ENCODE measurements at regions not wholly inside any gene's neighbourhood (a gene's known extent, or its start where the extent isn't known, plus 50 kb on each side); places are given as distances from the start of the nearest gene placed in this dataset.

- Histone ChIP-seq H3K27me3 (replicated peaks in 1 of 4; ENCODE audit: control extremely low read depth in 1 of 4, control insufficient read depth in 3 of 4, insufficient read depth in 4 of 4, low read length in 3 of 4) (no peaks in the 10 kb centered on the region), H3K36me3 (replicated peaks in 1 of 2; ENCODE audit: control extremely low read depth in 1 of 2, control insufficient read depth in 1 of 2, extremely low read depth in 1 of 2, insufficient read depth in 2 of 2, low read length in 1 of 2) (no peaks in the 10 kb centered on the region), H3K4me2 (replicated peaks; ENCODE audit: low read depth, low read length, poor library complexity, severe bottlenecking) (no peak overlapping the region), H3K4me3 (ENCODE audit: control extremely low read depth in 1 of 5, extremely low read depth in 1 of 5, insufficient read depth in 1 of 5, low read depth in 2 of 5, low read length in 4 of 5) (no peak overlapping the region), H2AFZ (ENCODE audit: insufficient read depth, low read depth, low read length, poor library complexity, severe bottlenecking) (no peak overlapping the region), H3K27ac (ENCODE audit: low read length in 2 of 2) (no peak overlapping the region), H4K20me1 (ENCODE audit: control insufficient read depth, insufficient read depth, low read length, poor library complexity, severe bottlenecking) (no peaks in the 10 kb centered on the region), H3K79me2 (ENCODE audit: control insufficient read depth, insufficient read depth, low read length) (no peaks in the 10 kb centered on the region), H3K4me1 (ENCODE audit: control insufficient read depth in 2 of 2, insufficient read depth in 2 of 2, low read length in 2 of 2) (no peaks in the 10 kb centered on the region), H3K9ac (ENCODE audit: low read length) (no peak overlapping the region), H3K9me3 (ENCODE audit: control extremely low read depth in 1 of 3, control insufficient read depth in 2 of 3, insufficient read depth in 1 of 3, low read length in 2 of 3) (peaks cover 0 to 2% (median 0%) of the 10 kb centered on the region in 3 donors)
- H3K27me3 Mint-ChIP-seq, result no peaks in the 10 kb centered on the region
- 94% methylated on average over 3 of the region's 3 CpGs for WGBS (ENCODE audit: insufficient coverage)
- H3K4me3 Mint-ChIP-seq, result no peak overlapping the region
- DNase-seq (no peak), ATAC-seq (ENCODE audit: low read depth) (no peak)
- intact Hi-C loops (cut with micrococcal nuclease), result no loop called here
- ChIA-PET CTCF (no interaction called here), POLR2A (no interaction called here)
- no peak overlapping the region for H3K27ac Mint-ChIP-seq
- TF ChIP-seq EZH2 (IDR thresholded peaks at IDR 0.05; ENCODE audit: borderline replicate concordance, insufficient read depth, low read depth, low read length, poor library complexity, severe bottlenecking) (no peak), CTCF (IDR thresholded peaks at IDR 0.05) (no peak)
- H3K9me3 Mint-ChIP-seq (ENCODE audit: insufficient read depth), result peaks cover 5% of the 10 kb centered on the region
- H3K4me1 Mint-ChIP-seq, result no peaks in the 10 kb centered on the region
Measured at GRCh38 chr4:126742048-126742447, 890.7 kb upstream of the INTU start.

DNA sequence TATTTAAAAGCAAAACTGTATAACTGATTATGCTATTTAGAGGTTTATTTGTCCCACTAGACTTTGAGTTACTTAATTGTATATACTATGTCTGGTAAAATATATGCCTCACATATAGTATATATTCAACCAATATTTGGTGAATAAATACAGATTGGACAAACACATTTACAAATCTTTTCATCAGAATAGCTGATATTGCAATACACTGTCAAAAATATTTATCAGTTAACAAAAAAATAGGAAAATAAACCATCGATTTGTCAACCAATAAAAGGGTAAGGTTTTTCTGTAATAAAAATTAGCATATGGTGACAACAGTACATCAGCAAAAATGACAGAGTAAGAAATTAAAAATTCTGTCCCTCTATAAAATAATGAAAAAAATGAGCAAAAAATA lies 889.9 kb upstream of the INTU start:
- Mint-ChIP-seq H3K27me3 (no peaks in the 10 kb centered on the region), H3K9me3 (ENCODE audit: insufficient read depth) (peaks cover 3% of the 10 kb centered on the region), H3K27ac (no peak overlapping the region), H3K4me3 (no peak overlapping the region), H3K4me1 (no peaks in the 10 kb centered on the region)
- no peak overlapping the region for H3K4me3 ChIP-seq (ENCODE audit: control extremely low read depth in 1 of 5, extremely low read depth in 1 of 5, insufficient read depth in 1 of 5, low read depth in 2 of 5, low read length in 4 of 5)
- H2AFZ ChIP-seq (ENCODE audit: insufficient read depth, low read depth, low read length, poor library complexity, severe bottlenecking), result no peak overlapping the region
- no peak overlapping the region for H3K27ac ChIP-seq (ENCODE audit: low read length in 2 of 2)
- POLR2A ChIA-PET, result no interaction called here
- intact Hi-C loops (cut with micrococcal nuclease), result no loop called here
- H3K9me3 ChIP-seq (ENCODE audit: control extremely low read depth in 1 of 3, control insufficient read depth in 2 of 3, insufficient read depth in 1 of 3, low read length in 2 of 3), result peaks cover 0 to 2% (median 0%) of the 10 kb centered on the region in 3 donors
- H4K20me1 ChIP-seq (ENCODE audit: control insufficient read depth, insufficient read depth, low read length, poor library complexity, severe bottlenecking), result no peaks in the 10 kb centered on the region
- H3K27me3 ChIP-seq (replicated peaks in 1 of 4; ENCODE audit: control extremely low read depth in 1 of 4, control insufficient read depth in 3 of 4, insufficient read depth in 4 of 4, low read length in 3 of 4), result no peaks in the 10 kb centered on the region
- no peak for ATAC-seq (ENCODE audit: low read depth)
- H3K4me2 ChIP-seq (replicated peaks; ENCODE audit: low read depth, low read length, poor library complexity, severe bottlenecking), result no peak overlapping the region
- TF ChIP-seq EZH2 (IDR thresholded peaks at IDR 0.05; ENCODE audit: borderline replicate concordance, insufficient read depth, low read depth, low read length, poor library complexity, severe bottlenecking) (no peak), CTCF (IDR thresholded peaks at IDR 0.05) (no peak)
- CTCF ChIA-PET, result no interaction called here
- H3K79me2 ChIP-seq (ENCODE audit: control insufficient read depth, insufficient read depth, low read length), result no peaks in the 10 kb centered on the region
- no peaks in the 10 kb centered on the region for H3K36me3 ChIP-seq (replicated peaks in 1 of 2; ENCODE audit: control extremely low read depth in 1 of 2, control insufficient read depth in 1 of 2, extremely low read depth in 1 of 2, insufficient read depth in 2 of 2, low read length in 1 of 2)
- no peak overlapping the region for H3K9ac ChIP-seq (ENCODE audit: low read length)
- no peak for DNase-seq
- WGBS (ENCODE audit: insufficient coverage), result no CpG with 5 or more reads among the region's 1 CpG
- no peaks in the 10 kb centered on the region for H3K4me1 ChIP-seq (ENCODE audit: control insufficient read depth in 2 of 2, insufficient read depth in 2 of 2, low read length in 2 of 2)

All from B cell (primary cell).